ENCODE measurements at regions not wholly inside any gene's neighbourhood (a gene's known extent, or its start where the extent isn't known, plus 50 kb on each side); places are given as distances from the start of the nearest gene placed in this dataset.
"Not testable (repeated sequence)": the region's sequence is repeated elsewhere in the genome, so short reads cannot be mapped to it uniquely, and the experiment has no call there.

DNA sequence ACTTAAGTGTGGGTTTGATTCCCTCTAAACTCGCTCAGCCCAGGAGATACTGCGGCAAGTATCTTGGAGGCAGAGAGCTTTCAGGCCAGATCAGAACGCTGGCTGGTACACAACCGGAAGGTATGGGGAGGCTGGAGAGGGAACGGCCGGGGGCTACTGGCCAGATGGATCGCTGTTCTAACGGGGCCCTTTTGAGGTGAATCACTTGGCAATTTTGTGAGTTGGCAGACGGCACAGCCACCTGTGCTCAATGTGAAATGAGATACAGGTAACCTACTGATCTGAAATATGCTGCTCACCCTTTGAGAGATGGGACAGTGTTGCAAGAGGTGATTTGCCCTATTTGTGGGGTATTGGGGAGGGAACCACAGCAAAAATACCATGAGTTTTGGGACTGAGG is 622.9 kb upstream of the RBFOX1 start:
- no peak for DNase-seq

DNA sequence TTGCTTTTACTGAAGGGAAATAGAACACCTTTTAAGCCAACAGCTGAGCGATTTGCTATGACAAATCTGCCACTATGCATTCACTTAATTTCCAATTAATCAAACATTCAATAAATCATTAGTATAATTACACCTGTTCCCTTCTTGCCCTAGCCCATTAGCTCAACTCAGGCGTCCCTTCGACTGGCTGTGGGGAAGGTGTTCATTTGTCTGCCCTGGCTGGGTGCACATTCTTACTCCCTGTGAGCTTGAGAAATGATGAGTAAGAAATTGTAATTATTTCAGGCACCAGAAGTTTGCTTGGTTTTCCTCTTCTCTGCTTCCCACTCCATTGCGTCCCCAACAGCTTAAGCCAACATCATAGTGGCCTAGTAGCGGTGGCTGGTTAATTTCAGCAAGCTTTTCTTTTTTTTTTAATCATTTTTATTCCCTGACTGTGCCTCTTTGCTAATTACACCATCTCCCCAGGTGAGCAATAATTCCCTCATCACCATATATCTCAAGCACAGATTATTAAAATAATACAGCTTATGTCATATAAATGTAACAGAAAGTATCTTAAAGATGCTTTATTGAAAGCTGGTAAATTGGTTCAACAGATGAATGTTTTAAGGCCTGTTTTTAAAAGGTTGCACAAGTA is 623.9 kb upstream of the RBFOX1 start:
- DNase-seq = no peak

DNA sequence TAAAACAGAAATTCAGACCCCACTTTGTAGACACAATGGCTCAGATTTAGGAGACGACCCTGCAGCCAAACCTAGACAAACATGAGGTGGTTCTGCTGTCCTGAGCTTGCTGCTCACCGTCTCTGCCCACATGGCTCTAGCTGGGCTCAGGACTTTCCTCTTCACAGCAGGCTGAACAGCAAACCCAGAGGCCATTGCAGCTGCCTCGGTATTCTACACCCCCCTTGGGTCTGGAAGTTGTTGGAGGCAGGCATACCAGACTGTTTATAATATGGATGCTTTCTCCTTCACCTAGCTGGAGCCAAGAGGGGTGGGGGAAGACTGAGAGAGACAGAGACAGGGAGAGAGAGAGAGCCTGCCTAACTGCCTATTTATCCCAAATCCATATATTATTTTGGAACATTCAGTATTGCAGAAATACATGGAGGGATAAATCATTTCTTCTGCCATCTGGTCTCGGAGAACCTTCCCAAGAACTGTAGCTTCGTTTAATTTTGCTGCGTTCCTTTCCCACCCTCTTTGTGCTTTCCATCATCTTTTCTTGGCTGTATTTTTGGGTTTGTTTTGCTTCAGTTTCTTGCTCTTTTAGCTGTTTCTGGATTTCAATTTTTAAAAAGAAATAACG is 628.2 kb upstream of the RBFOX1 start:
- no peak for DNase-seq

DNA sequence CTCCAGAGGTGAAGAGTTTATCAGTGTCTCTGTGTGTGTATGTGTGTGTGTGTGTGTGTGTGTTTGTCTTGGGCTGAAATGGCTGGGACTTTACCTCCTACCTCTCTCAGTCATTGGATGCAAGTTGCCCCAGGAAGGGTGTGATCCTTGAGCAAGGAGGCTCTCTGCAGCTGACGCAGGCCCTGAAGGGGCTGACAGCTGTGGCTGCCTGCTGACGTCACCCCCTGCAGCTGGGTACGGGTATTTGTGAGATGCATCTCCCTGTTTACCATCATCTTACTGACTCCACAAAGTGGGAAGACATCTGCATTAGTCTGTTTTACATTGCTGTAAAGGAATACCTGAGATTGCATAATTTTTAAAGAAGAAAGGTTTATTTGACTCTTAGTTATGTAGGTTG is 631.5 kb upstream of the RBFOX1 start:
- no peak for DNase-seq

DNA sequence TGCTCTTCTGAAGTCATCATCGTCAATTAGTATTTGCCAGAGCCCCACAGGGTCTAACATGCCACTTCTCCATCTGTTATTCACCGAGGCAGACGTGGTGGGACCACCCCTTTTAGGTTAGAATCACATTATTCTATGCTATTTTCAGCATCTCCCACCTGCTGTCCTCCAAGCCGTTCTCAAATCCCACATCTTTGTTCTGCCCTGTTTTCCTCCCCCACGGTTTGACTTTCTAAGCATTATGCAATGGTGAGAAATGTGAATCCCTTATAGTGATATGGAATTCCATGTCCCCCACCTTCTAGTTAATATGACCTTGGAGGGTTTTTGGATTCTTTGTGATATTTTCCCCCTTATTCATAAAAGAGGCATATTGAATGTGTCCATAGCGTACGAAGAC is 634.1 kb upstream of the RBFOX1 start:
- no peak for DNase-seq

DNA sequence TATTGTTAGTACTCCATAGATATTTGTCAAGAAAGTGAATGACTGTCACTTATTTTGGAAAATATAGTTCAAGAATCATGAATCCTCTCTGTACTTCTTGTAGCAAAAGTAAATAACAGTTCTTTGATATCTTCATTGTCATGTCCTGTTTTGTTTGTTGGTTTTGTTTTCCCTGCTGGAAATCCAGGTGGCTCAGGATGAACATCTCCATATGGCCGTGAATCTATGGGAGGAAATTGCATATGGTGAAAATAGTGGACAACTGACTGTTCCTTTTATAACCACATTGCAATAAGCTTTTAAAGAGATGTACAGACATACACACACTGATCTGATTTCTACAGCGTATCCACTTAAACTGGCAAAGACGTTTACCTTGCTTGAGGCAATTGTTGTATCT is 637.0 kb upstream of the RBFOX1 start:
- no peak for DNase-seq

DNA sequence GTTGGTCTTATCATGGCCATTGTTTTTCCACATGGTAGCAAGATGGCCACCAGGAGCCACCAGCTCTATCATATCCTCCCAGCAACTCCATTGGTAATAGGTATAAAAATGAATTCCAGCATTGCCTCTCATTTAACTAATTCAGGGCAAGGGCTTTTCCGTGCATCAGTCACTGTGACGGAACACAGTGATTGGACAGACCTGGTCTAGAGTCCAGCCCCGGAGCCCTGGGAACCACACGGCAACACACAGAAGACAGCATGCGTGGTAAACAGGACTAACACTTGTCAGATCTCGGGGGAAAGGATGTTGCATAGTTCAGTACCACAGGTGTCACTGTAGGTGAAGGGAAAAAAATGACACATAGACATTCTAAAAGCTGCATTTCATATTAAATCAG is 638.0 kb upstream of the RBFOX1 start:
- no peak for DNase-seq

DNA sequence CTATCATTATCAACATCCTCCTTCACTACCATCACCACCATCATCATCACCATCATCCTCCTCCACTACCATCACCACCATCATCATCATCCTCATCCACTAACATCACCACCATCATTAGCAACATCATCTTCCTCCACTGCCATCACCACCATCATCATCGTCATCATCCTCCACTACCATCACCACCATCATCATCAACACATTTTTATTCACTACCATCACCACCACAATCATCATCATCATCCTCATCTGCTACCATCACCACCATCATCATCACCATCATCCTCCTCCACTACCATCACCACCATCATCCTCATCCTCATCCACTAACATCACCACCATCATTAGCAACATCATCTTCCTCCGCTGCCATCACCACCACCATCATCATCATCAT is 639.2 kb upstream of the RBFOX1 start:
- DNase-seq = not testable (repeated sequence)

DNA sequence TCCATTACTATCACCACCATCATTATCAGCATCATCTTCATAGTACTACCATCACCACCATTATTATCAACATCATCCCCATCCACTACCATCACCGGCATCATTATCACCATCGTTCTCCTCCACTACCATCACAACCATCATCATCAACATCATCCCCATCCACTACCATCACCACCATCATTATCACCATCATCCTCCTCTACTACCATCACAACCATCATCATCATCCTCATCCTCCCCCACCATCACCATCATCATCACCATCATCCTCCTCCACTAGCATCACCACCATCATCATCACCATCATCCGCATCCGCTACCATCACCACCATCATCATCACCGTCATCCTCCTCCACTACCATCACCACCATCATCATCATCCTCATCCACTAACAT is 639.8 kb upstream of the RBFOX1 start:
- DNase-seq = no peak

DNA sequence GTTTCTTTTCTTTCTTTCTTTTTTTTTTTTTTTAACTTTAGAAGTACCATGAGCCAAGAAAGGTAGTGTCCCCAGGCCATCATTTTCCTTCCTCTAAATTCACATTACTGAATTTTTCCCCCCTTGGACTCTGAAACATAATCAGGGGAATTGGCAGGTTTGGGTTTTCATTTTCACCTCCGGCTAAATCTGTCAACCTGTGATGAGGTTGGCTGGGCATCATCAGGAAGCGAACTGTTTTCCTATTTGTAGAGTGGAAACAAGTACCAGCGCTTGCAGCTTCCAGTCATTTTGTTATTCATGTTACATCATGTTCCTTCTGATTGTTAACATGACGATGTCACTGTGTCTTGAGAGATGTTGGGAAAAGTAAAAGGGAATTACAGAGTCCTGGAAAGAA is 641.9 kb upstream of the RBFOX1 start:
- no peak for DNase-seq

DNA sequence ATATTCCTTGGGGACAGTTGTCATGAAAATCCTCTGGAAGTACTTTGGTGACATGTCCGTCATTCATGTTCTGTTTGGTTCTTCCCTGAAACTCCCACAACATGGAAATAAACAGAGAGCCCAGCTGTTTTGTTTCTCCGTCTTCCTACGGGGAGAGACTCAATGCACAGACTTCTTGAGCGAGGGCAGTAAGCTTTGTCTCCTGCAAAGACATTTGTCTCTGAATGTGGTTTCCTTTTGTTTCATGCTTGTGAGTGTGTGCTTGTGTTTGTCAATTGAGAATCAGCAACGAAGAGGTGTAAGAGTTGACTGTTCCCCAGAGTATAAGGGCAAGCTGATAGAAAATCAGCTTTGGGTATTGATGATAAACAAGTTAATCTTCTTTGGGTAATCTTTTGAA is 643.0 kb upstream of the RBFOX1 start:
- DNase-seq = no peak

DNA sequence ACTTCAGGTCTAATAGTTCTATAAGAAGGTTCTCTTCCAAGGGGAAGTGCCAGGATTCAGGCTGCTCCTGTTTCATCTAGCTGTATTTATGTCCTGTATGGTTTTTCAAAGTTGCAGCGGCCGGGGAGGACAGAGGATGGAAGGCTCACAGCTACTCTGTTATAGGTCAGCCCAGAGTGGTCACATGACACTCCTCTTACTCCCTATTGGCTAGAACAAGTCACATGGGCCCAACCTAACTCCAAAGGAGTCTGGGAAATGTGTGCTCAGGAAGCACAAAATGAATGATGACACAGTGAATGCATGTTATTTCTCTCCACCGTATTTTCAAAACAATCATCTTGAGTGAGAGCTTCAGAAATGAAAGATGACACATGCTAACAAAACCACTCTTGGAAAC is 645.1 kb upstream of the RBFOX1 start:
- DNase-seq = no peak

DNA sequence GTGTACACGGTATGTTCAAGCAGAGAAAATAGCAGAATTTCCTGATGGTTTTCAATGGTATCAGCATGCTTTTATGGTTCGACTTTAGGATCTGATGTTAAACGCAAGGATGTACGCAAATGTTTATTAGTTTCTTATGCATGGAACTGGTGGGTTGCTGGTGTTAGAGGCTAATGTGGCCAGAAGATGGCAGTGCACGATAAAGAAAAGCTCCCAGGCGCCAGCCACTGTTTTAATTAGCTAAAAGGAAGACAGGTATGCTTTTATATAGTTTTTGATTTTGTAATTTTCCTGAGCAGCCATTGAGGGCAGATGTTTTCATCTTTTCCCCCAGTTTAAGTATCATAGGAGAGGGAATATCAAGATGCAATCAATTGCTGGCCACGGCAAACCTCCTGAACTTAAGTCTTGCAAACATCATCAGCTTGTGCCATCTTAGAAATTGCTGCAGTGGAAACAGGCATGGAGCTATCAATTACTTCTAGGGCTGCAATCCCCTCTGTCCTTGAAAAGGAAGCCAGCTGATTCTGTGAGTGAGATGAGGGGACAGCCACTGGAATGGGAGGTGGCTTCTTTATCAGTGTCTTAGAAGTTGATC is 648.5 kb upstream of the RBFOX1 start:
- no peak for DNase-seq

DNA sequence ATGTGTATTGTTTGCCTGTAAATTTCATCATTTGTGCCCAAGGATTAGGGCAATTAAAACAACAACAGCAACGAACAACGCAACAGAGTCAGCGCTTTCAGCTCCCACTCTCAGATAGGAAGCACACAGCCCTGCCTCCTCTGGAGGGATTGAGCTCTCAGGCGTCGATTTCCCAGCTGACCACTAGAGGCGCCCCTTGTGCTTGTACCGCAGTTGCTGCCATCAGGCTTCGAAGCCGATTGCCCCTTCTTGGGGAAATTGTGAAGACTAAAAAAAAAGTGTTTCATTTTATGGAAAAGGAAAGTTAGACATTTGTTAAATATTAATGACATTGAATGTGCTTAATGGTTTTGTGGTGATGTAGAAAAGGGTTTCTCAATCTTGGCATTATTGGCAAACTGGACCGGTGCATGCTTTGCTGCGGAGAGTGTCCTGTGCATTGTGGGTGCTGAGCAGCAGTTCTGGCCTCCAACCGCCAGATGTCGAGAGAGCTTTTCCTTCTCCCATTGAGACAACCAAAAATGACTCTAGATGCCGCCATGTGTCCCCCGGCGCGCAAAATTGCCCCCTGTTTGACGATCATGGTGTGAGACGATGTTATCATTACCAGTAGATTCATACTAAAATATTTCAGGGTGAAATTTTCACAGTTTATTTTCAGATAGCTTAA is 650.4 kb upstream of the RBFOX1 start:
- no peak for DNase-seq

DNA sequence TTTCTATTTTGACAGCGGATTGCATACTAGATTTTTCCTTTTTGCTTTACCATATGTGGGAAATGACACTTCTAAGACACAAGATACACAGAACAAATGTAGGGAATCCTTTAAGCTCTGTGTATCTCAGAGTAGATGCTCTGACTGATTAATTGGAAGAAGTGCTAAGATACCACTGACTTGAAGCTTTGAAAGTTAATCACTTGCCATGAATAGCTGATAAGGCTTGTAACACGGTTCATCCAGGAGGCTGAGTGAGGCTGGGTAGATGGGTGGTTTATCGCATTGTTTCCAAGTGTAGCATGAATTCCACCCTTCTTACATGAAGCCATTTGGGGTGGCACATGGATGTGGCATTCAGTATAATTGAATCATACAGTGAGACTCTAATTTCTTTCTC is 654.1 kb upstream of the RBFOX1 start:
- no peak for DNase-seq

DNA sequence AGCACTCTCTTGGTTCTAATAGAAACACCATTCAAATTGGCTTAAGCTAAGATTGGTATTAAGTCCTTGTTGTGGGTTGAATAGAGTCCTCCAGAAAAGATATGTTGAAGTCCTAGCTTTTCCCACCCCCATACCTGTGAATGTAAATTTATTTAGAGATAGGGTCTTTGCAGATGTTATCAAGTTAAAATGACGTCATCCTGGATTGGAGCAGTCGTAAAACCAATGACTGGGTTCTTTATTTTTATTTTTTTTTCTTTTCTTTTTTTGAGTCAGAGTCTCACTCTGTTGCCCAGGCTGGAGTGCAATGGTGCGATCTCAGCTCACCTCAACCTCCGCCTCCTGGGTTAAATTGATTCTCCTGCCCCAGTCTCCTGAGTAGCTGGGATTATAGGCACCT is 658.6 kb upstream of the RBFOX1 start:
- DNase-seq = no peak

DNA sequence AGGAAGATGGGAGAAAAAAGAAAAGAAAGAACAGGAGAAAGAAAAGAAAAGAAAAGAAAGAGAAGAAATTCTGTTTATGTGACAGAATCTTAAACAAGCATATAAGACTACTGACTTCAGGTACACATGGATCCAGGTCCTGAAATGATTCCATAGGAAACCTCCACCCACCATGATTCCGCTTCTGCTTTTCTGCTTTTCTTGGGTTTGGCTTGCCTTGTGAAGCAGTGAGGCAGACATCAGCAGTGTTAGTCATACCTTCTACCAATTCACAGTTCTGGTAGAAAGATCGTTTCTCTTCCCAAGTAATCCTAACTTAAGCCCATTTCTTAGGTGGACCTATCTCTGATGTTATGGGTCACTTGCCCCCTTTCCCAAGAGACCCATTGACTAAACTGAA is 660.1 kb upstream of the RBFOX1 start:
- DNase-seq = no peak

DNA sequence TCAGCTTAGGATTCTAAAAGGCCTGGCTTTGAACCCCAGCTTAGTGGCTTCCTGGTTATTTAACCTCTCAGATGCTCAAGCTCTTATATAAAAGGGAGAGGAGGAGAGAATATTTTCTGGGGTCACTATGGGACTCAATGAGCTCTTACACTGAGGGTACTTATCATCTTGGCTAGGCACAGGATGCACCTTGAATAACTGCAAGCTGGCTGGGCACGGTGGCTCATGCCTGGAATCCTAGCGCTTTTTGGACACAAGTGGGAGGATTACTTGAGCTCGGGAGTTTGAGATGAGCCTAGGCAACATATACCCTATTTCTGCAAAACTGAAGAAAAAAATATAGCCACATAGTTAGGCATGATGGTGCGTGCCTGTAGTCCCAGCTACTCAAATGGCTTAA is 665.3 kb upstream of the RBFOX1 start:
- no peak for DNase-seq

DNA sequence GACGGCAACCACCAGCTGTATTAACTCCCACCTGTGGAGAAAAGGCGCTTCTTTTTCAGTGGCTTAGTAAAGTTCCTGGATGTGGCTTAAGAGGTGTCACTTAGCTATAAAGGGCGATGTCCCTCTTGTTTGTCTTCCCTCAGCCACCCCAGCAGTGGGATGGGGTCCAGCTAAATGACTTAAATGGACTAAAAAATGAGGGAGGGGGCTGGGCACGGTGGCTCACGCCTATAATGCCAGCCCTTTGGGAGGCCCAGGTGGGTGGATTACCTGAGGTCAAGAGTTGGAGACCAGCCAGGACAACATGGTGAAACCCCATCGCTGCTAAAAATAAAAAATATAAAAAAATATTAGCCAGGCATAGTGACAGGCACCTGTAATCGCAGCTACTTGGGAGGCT is 667.5 kb upstream of the RBFOX1 start:
- DNase-seq = no peak

DNA sequence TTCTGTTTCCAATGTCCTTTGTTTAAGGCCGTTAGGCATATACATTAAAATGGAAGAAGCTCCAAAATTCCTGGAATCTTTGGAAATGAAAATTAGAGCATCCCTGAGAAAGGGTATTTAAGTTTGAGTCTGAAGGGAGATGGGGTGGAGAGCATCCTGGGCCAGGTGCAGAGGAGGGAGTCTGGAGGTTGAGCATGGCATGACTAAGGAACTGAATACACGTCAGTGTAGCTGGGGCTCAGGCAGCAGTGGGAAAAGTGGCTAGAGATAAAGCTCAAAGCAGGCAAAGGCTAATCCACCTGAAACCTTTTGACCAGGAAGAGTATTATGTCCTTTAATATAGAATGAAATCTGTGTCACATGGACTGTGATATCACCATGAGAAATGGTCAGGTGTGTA is 669.0 kb upstream of the RBFOX1 start:
- DNase-seq = no peak

DNA sequence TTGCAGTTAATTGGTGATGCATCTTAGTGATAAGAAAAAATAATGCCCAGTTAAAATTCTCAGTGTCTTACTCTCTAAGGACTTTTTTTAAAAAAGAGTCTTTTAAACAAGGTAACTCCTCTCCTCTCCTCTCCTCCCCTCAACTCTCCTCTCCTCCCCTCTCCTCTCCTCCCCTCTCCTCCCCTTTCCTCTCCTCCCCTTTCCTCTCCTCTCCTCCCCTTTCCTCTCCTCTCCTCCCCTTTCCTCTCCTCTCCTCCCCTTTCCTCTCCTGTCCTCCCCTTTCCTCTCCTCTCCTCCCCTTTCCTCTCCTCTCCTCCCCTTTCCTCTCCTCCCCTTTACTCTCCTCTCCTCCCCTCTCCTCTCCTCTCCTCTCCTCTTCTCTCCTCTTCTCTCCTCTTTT is 675.9 kb upstream of the RBFOX1 start:
- no peak for DNase-seq

DNA sequence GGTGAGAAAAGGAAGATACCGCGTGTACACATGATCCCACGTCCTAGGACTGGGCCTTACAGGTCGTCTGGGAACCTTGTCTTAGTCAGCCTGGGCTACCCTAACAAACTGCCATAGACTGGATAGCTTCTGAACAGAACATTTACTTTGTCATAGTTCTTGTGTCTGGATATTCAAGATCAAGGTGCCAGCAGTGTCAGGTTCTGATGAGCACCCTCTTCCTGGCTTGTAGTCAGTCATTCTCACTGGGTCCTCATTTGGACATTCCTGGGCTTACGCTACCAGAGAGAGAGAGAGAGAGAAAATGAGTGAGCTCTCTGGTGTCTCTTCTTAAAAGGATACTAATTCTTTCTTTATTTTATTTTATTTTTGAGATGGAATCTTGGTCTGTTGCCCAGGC is 685.8 kb upstream of the RBFOX1 start:
- no peak for DNase-seq

DNA sequence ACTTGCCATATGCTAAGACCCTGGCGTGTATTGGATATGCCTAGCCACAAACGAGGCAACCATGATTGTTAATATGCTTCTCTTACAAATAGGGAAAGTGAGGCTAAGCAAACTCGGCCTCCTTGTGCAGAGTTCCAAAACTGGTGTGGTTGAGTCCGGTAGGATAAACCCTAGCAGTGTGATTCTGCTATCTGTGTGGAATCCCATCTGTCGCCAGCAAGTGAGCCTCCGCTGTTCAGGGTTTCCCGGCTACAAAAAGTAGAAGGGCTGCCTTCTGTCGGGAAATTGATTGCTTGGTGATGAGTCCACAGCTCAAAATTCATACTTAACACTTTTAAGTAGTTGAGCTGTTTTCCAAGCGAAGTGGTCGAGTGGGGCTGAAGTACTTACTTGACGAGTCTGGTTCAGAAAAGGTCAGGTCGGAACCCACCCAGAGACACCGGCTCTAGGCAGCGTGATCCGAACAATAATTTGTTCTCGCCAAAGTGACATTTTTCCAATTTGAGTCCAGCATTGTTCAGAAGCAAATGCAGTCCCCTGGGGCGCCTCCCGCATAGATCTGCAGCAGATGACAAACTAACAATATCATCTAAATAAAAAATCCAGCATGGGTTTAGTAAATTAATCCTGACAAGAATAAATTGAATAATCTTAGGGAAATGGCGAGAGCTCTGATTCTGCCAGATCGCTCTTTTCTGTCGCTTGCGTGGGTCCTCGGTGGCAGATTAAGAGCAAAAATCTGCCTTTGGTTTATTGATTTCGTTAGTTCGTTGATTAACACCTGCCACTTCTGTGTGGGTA is 686.7 kb upstream of the RBFOX1 start:
- DNase-seq = no peak

DNA sequence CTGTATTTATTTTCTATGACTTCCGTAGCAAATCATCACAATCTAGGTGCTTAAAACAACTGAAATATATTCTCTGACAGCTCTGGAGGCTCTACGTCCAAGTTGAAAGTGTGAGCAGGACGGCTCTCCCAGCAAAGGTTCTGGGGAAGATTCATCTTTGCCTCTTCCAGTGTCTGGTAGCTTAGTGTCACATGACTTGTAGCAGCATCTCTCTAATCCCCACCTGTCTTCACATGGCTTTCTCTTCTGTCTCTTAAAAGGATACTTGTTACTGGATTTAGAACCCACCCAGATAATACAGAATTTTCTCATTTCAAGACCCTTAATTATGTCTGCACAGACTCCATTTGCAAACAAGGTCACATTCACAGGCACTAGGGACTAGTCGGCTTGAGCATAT is 687.7 kb upstream of the RBFOX1 start:
- DNase-seq = no peak

All from NCI-H1092 (cell line).